ENCODE measurements at regions not wholly inside any gene's neighbourhood (a gene's known extent, or its start where the extent isn't known, plus 50 kb on each side); places are given as distances from the start of the nearest gene placed in this dataset.

DNA sequence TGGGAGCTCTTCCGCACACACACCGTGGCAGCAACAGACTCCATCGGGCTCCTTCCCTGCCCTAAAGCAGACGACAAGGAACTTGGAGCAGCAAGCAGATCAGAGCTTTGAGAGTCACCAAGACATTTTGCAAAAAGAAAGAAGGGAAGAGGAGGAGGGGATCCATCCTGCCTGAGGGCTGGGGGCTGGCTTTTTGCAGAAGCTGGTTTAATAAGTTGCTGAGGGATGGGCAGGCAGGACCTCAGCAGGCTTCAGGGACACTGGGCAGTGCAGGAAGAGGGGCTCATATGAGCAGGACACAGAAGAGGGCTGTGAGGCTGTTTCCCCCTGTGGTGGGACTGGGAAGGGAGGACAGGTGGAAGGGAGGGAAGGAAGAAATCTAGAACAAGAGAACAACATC, 133.4 kb upstream of the GSC start:
- DNase-seq: no peak
- H3K4me3 Mint-ChIP-seq: peak overlapping the region; percentile 41
- no peak for ATAC-seq
- H3K4me1 Mint-ChIP-seq: peaks cover 3% of the 10 kb centered on the region
- peak overlapping the region; percentile 54 for H3K27ac Mint-ChIP-seq
- no peaks in the 10 kb centered on the region for H3K27me3 Mint-ChIP-seq
- H3K36me3 Mint-ChIP-seq (ENCODE audit: low read depth): no peaks in the 10 kb centered on the region
- H3K9me3 ChIP-seq (ENCODE audit: control insufficient read depth, low read length, poor library complexity, severe bottlenecking): no peaks in the 10 kb centered on the region

DNA sequence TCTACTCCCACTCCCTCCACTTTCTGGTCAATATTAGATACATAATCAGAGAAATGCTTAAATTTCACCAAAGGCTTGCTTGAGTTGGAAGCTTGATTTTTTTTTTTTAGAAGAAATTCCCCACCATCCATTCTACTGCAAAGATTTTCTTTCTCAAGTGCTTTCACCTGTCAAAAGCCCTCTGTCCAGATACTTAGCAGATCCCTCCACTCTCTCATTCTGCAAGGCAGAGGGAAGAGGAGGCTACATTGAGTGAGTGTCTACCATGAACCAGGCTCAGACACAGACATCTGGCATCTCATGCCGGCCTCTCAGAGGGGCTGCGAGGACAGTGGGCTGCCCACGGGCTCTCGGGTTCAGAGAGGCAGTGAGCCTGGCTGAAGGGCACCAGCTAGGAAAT, 127.6 kb upstream of the GSC start:
- H3K36me3 Mint-ChIP-seq (ENCODE audit: low read depth): peaks cover 2% of the 10 kb centered on the region
- H3K9me3 ChIP-seq (ENCODE audit: control insufficient read depth, low read length, poor library complexity, severe bottlenecking): no peaks in the 10 kb centered on the region
- H3K4me3 Mint-ChIP-seq: no peak overlapping the region
- no peak for DNase-seq
- ATAC-seq: no peak
- no peak overlapping the region for H3K27ac Mint-ChIP-seq
- no peaks in the 10 kb centered on the region for H3K27me3 Mint-ChIP-seq
- peaks cover 3% of the 10 kb centered on the region for H3K4me1 Mint-ChIP-seq

GRCh38 chr14:94897082-94897481, 127.2 kb upstream of the GSC start:
- ATAC-seq (no peak), DNase-seq (no peak)
- H3K27ac Mint-ChIP-seq: no peak overlapping the region
- H3K4me1 Mint-ChIP-seq: peaks cover 3% of the 10 kb centered on the region
- peaks cover 2% of the 10 kb centered on the region for H3K36me3 Mint-ChIP-seq (ENCODE audit: low read depth)
- H3K27me3 Mint-ChIP-seq: no peaks in the 10 kb centered on the region
- no peak overlapping the region for H3K4me3 Mint-ChIP-seq
- no peaks in the 10 kb centered on the region for H3K9me3 ChIP-seq (ENCODE audit: control insufficient read depth, low read length, poor library complexity, severe bottlenecking)

GRCh38 chr14:94893411-94894160, 123.7 kb upstream of the GSC start:
- Mint-ChIP-seq H3K4me1 (peaks cover 3% of the 10 kb centered on the region), H3K4me3 (no peak overlapping the region), H3K27me3 (no peaks in the 10 kb centered on the region), H3K27ac (no peak overlapping the region), H3K36me3 (ENCODE audit: low read depth) (peaks cover 2% of the 10 kb centered on the region)
- H3K9me3 ChIP-seq (ENCODE audit: control insufficient read depth, low read length, poor library complexity, severe bottlenecking): no peaks in the 10 kb centered on the region
- DNase-seq: no peak
- ATAC-seq: no peak

GRCh38 chr14:94890785-94891184, 120.9 kb upstream of the GSC start:
- ATAC-seq: no peak
- Mint-ChIP-seq H3K27ac (no peak overlapping the region), H3K4me1 (no peaks in the 10 kb centered on the region), H3K27me3 (no peaks in the 10 kb centered on the region), H3K36me3 (ENCODE audit: low read depth) (no peaks in the 10 kb centered on the region), H3K4me3 (no peak overlapping the region)
- no peaks in the 10 kb centered on the region for H3K9me3 ChIP-seq (ENCODE audit: control insufficient read depth, low read length, poor library complexity, severe bottlenecking)
- DNase-seq: no peak

GRCh38 chr14:94889520-94890312, 119.8 kb upstream of the GSC start:
- H3K9me3 ChIP-seq (ENCODE audit: control insufficient read depth, low read length, poor library complexity, severe bottlenecking): no peaks in the 10 kb centered on the region
- DNase-seq (no peak), ATAC-seq (no peak)
- Mint-ChIP-seq H3K27ac (no peak overlapping the region), H3K4me1 (no peaks in the 10 kb centered on the region), H3K36me3 (ENCODE audit: low read depth) (no peaks in the 10 kb centered on the region), H3K27me3 (no peaks in the 10 kb centered on the region), H3K4me3 (no peak overlapping the region)

DNA sequence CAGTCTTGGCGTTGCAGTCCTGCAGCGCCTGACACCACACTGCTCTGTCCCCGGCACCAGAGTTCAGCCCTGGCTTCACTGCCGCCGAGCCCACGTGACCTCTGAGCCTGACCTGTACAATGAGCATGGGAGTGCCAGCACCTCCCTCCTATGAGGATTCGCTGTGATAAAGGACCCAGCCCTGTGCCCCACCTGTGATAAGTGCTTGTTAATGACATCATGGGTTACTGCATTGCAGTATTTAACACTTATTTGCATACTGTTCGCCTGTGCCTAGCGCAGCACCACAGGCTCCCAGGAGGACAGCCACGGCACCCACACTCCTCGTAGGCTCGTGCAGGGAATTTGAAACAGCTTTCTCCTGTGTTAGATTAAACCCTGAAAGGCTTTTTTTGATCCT, 118.2 kb upstream of the GSC start:
- ATAC-seq (no peak), DNase-seq (no peak)
- Mint-ChIP-seq H3K27me3 (no peaks in the 10 kb centered on the region), H3K36me3 (ENCODE audit: low read depth) (no peaks in the 10 kb centered on the region), H3K4me1 (no peaks in the 10 kb centered on the region), H3K4me3 (no peak overlapping the region), H3K27ac (no peak overlapping the region)
- H3K9me3 ChIP-seq (ENCODE audit: control insufficient read depth, low read length, poor library complexity, severe bottlenecking): no peaks in the 10 kb centered on the region

GRCh38 chr14:94887591-94887990, 117.7 kb upstream of the GSC start:
- no peaks in the 10 kb centered on the region for H3K4me1 Mint-ChIP-seq
- no peak overlapping the region for H3K4me3 Mint-ChIP-seq
- no peaks in the 10 kb centered on the region for H3K9me3 ChIP-seq (ENCODE audit: control insufficient read depth, low read length, poor library complexity, severe bottlenecking)
- no peak for DNase-seq
- no peaks in the 10 kb centered on the region for H3K27me3 Mint-ChIP-seq
- no peak overlapping the region for H3K27ac Mint-ChIP-seq
- no peaks in the 10 kb centered on the region for H3K36me3 Mint-ChIP-seq (ENCODE audit: low read depth)
- ATAC-seq: no peak

DNA sequence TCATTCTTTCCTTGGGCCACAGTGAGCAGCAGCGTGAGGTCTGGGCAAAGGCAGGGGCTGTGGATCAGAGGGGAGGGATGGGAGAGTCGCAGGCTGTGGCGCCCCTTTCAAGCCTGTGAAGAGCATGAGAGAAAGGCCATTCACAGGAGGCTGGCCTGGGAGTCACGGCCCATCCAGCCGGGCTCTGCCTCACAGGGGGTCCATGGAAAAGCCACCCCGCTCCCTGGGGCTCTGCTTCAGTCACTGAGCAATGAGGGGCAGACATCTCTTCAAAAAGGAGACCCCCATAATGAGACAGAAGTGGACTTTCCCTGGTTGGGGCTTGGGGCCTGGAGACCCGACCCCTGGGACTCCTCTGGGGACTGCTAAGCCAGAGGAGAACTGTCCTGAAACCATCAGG, 117.0 kb upstream of the GSC start:
- ATAC-seq (no peak), DNase-seq (no peak)
- Mint-ChIP-seq H3K27me3 (no peaks in the 10 kb centered on the region), H3K4me1 (no peaks in the 10 kb centered on the region), H3K27ac (no peak overlapping the region), H3K36me3 (ENCODE audit: low read depth) (no peaks in the 10 kb centered on the region), H3K4me3 (no peak overlapping the region)
- no peaks in the 10 kb centered on the region for H3K9me3 ChIP-seq (ENCODE audit: control insufficient read depth, low read length, poor library complexity, severe bottlenecking)

GRCh38 chr14:94885481-94886155, 115.7 kb upstream of the GSC start:
- no peaks in the 10 kb centered on the region for H3K4me1 Mint-ChIP-seq
- no peak overlapping the region for H3K4me3 Mint-ChIP-seq
- H3K36me3 Mint-ChIP-seq (ENCODE audit: low read depth): no peaks in the 10 kb centered on the region
- ATAC-seq: no peak
- H3K27ac Mint-ChIP-seq: no peak overlapping the region
- H3K9me3 ChIP-seq (ENCODE audit: control insufficient read depth, low read length, poor library complexity, severe bottlenecking): no peaks in the 10 kb centered on the region
- H3K27me3 Mint-ChIP-seq: no peaks in the 10 kb centered on the region
- DNase-seq: no peak

GRCh38 chr14:94884616-94885230, 114.8 kb upstream of the GSC start:
- Mint-ChIP-seq H3K4me1 (no peaks in the 10 kb centered on the region), H3K27ac (no peak overlapping the region), H3K36me3 (ENCODE audit: low read depth) (no peaks in the 10 kb centered on the region), H3K27me3 (peaks cover 4% of the 10 kb centered on the region), H3K4me3 (no peak overlapping the region)
- no peaks in the 10 kb centered on the region for H3K9me3 ChIP-seq (ENCODE audit: control insufficient read depth, low read length, poor library complexity, severe bottlenecking)
- no peak for ATAC-seq
- no peak for DNase-seq

DNA sequence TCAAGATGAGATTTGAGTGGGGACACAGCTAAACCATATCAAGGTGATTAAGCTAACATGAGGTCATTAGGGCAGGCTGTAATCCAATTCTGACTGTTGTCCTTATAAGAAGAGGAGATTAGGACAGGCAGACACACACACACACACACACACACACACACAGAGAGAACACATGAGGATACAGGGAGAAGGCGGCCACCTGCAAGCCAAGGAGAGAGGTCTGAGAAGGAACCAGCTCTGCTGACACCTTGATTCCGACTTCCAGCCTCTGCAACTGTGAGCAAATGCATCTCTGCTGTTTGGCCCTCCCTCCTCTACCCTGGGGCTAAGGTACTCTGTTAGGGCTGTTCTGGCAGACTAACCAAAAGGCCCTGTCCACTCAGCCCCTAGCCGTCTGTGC, 112.5 kb upstream of the GSC start:
- no peak overlapping the region for H3K4me3 Mint-ChIP-seq
- no peaks in the 10 kb centered on the region for H3K9me3 ChIP-seq (ENCODE audit: control insufficient read depth, low read length, poor library complexity, severe bottlenecking)
- no peak overlapping the region for H3K27ac Mint-ChIP-seq
- no peak for ATAC-seq
- H3K36me3 Mint-ChIP-seq (ENCODE audit: low read depth): no peaks in the 10 kb centered on the region
- H3K27me3 Mint-ChIP-seq: peaks cover 19% of the 10 kb centered on the region
- no peak for DNase-seq
- H3K4me1 Mint-ChIP-seq: no peaks in the 10 kb centered on the region

GRCh38 chr14:94880876-94881275, 111.0 kb upstream of the GSC start:
- no peak for ATAC-seq
- Mint-ChIP-seq H3K27ac (no peak overlapping the region), H3K36me3 (ENCODE audit: low read depth) (no peaks in the 10 kb centered on the region), H3K4me3 (no peak overlapping the region), H3K27me3 (peaks cover 34% of the 10 kb centered on the region), H3K4me1 (no peaks in the 10 kb centered on the region)
- no peaks in the 10 kb centered on the region for H3K9me3 ChIP-seq (ENCODE audit: control insufficient read depth, low read length, poor library complexity, severe bottlenecking)
- no peak for DNase-seq

Data from T-helper 17 cell (primary cell).